ENCODE measurements at regions not wholly inside any gene's neighbourhood (a gene's known extent, or its start where the extent isn't known, plus 50 kb on each side); places are given as distances from the start of the nearest gene placed in this dataset.
"Not testable (repeated sequence)": the region's sequence is repeated elsewhere in the genome, so short reads cannot be mapped to it uniquely, and the experiment has no call there.

DNA sequence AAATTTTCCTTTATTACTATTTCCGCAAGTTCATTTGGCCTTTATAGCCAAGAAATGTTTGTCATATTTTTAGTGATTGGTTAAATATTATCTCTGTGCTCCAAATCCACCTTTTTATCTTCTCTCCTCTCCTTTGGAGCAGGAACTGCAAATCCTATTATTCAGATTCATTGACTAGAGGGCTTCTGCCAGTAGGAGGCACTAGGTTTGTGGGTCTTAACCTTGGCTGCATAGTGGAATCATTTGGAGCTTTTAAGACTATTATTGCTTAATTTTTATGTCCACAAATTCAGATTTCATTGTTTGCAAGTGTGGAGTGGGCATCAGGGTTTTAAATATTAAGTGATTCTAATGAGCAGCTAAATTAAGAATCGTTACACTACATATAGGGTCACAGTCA lies 75.3 kb upstream of the SYT10 start:
- no peaks in the 10 kb centered on the region for H3K36me3 ChIP-seq (ENCODE audit: insufficient read depth, low read depth, low read length)
- H3K9me3 ChIP-seq (ENCODE audit: insufficient read depth, low read depth, low read length), result no peaks in the 10 kb centered on the region
- H3K9ac ChIP-seq (ENCODE audit: low read depth, low read length), result no peak overlapping the region
- no peaks in the 10 kb centered on the region for H3K27me3 ChIP-seq (ENCODE audit: insufficient read depth, low read length)
- H3K4me1 ChIP-seq (ENCODE audit: insufficient read depth, low read length), result no peaks in the 10 kb centered on the region
- H3K4me3 ChIP-seq (ENCODE audit: low read length), result no peak overlapping the region
- H3K27ac ChIP-seq (ENCODE audit: low read length), result no peak overlapping the region

DNA sequence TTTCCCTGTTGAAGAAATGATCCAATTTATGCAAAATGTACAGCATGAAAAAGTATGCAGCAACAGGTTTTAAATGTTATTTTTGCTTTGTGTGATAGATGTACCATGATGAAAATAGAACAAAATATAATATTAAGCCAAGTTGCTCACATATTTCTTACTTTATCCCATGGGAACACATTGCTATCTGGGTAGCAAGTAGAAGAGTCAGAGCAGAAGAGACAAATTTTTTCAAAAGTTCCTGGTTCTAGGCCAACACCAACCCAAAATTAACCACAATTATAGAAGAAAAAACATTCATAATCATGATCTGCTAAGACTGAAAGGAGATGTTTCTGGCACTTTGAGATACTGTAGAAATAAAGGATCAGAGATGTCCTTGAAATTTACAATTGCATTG lies 79.9 kb upstream of the SYT10 start:
- no peaks in the 10 kb centered on the region for H3K9me3 ChIP-seq (ENCODE audit: insufficient read depth, low read depth, low read length)
- no peak overlapping the region for H3K9ac ChIP-seq (ENCODE audit: low read depth, low read length)
- H3K27me3 ChIP-seq (ENCODE audit: insufficient read depth, low read length), result no peaks in the 10 kb centered on the region
- H3K4me1 ChIP-seq (ENCODE audit: insufficient read depth, low read length), result no peaks in the 10 kb centered on the region
- no peak overlapping the region for H3K4me3 ChIP-seq (ENCODE audit: low read length)
- no peak overlapping the region for H3K27ac ChIP-seq (ENCODE audit: low read length)
- no peaks in the 10 kb centered on the region for H3K36me3 ChIP-seq (ENCODE audit: insufficient read depth, low read depth, low read length)

DNA sequence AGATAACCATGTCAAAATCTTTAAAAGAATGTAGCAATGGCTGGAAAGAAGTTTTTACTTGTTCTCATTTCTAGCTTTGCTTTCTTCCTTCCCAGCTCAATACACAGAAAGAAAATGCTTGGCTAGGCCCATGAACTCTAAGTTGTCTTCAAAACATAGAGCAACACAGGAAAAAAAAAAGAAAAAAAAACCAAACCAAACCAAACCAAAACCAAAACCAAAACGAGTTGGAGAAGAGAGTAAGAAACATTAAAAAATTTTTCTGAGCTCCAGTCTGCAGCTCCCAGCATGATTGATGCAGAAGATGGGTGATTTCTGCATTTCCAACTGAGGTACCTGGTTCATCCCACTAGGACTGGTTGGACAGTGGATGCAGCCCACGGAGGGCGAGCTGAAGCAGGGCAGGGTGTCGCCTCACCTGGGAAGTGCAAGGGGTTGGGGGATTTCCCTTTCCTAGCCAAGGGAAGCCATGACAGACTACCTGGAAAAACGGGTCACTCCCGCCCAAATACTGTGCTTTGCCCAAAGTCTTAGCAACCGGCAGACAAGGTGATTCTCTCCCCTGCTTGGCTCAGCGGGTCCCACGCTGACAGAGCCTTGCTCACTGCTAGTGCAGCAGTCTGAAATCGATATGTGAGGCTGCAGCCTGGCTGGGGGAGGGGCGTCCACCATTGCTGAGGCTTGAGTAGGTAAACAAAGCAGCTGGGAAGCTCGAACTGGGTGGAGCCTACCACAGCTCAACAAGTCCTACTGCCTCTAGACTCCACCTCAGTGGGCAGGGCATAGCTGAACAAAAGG lies 81.1 kb upstream of the SYT10 start:
- not testable (repeated sequence) for H3K4me3 ChIP-seq (ENCODE audit: low read length); H3K4me1 ChIP-seq (ENCODE audit: insufficient read depth, low read length); H3K36me3 ChIP-seq (ENCODE audit: insufficient read depth, low read depth, low read length); H3K27me3 ChIP-seq (ENCODE audit: insufficient read depth, low read length); H3K9me3 ChIP-seq (ENCODE audit: insufficient read depth, low read depth, low read length); H3K9ac ChIP-seq (ENCODE audit: low read depth, low read length); H3K27ac ChIP-seq (ENCODE audit: low read length)

DNA sequence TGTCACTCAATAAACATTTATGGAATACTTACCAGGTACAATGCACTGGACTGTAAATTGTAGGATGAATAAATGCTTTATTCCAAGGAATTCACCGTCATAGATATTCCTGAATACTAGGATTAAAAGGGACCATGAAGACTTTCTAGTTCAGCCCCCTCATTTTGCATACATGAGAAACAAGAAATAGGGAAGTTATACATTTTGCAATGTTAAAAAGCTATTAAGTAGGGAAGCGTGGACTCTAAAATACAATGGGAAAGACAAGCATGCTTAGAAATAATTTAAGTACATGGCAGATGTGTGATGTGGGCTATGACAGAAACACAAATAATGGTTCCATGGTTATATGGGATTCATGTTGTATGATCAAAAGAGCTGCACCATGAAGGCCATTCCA lies 89.4 kb upstream of the SYT10 start:
- Histone ChIP-seq H3K36me3 (ENCODE audit: insufficient read depth, low read depth, low read length) (no peaks in the 10 kb centered on the region), H3K9me3 (ENCODE audit: insufficient read depth, low read depth, low read length) (peaks cover 5% of the 10 kb centered on the region; the same call in 1 of the 2 replicates), H3K4me1 (ENCODE audit: insufficient read depth, low read length) (no peaks in the 10 kb centered on the region), H3K27me3 (ENCODE audit: insufficient read depth, low read length) (no peaks in the 10 kb centered on the region), H3K9ac (ENCODE audit: low read depth, low read length) (no peak overlapping the region), H3K27ac (ENCODE audit: low read length) (no peak overlapping the region), H3K4me3 (ENCODE audit: low read length) (no peak overlapping the region)

DNA sequence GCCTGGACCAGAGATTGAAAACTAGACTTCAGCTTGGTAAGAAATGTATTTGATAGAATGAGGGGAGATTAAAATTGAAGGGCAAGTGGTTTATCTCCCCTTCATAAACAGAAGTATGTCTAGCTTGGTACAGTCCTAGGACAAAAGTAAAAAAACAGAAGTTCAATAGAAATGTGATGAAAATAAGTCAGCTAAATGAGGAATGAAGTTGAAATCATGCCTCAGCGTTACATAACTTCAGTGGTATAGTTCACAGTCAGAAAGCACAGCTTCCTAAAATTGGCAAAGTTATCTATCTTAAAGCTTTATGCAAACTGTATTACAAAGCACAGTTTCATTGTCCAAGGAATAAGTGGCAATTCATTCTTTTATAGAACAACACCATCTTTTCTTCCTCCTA lies 90.2 kb upstream of the SYT10 start:
- no peak overlapping the region for H3K9ac ChIP-seq (ENCODE audit: low read depth, low read length)
- no peaks in the 10 kb centered on the region for H3K27me3 ChIP-seq (ENCODE audit: insufficient read depth, low read length)
- H3K36me3 ChIP-seq (ENCODE audit: insufficient read depth, low read depth, low read length), result no peaks in the 10 kb centered on the region

DNA sequence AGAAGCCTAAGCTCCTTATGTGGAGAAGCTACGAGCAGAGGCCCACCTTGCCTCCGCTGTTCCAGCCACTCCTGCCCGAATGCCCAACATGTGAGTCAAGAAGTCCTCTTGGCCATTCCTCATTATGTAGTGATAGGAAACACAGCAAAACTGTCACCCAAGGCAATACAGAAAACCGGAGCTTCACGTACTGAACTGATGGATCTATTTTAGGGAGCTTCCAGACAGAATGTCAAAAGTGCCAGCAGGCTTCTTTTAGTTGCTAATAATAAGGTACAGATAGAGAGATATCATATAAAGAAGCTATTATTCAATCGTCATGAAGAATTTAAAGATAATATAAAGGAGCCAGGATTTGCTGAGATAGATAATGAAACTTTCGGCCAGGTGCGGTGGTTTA lies 91.6 kb upstream of the SYT10 start:
- Histone ChIP-seq H3K4me3 (ENCODE audit: low read length) (no peak overlapping the region), H3K4me1 (ENCODE audit: insufficient read depth, low read length) (no peaks in the 10 kb centered on the region), H3K27me3 (ENCODE audit: insufficient read depth, low read length) (no peaks in the 10 kb centered on the region), H3K36me3 (ENCODE audit: insufficient read depth, low read depth, low read length) (no peaks in the 10 kb centered on the region), H3K27ac (ENCODE audit: low read length) (no peak overlapping the region), H3K9ac (ENCODE audit: low read depth, low read length) (no peak overlapping the region), H3K9me3 (ENCODE audit: insufficient read depth, low read depth, low read length) (no peaks in the 10 kb centered on the region)

More for the DNA sequence above, 90.2 kb upstream of the SYT10 start:
- Histone ChIP-seq H3K4me3 (ENCODE audit: low read length) (no peak overlapping the region), H3K27ac (ENCODE audit: low read length) (no peak overlapping the region), H3K9me3 (ENCODE audit: insufficient read depth, low read depth, low read length) (peaks cover 5% of the 10 kb centered on the region; the same call in 1 of the 2 replicates), H3K4me1 (ENCODE audit: insufficient read depth, low read length) (no peaks in the 10 kb centered on the region)

DNA sequence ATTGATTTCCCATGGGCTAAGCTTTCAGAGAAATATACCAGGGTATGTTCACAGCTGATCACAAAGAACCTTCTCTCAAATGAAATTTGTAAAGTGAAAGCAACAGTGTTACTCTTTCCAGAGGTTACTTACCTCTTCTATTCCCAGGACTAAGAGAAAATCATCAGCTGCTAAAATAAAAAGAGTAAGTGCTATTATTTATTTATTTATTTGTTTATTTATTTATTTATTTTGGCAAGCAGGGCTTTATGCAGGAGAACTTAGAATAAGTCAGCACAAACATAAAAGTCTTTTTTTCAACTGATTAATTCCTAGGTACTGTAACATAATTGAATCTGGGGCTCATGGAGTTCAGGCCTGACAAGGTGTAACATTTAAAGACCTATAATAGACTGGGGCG lies 93.9 kb upstream of the SYT10 start:
- Histone ChIP-seq H3K9me3 (ENCODE audit: insufficient read depth, low read depth, low read length) (no peaks in the 10 kb centered on the region), H3K27ac (ENCODE audit: low read length) (no peak overlapping the region), H3K9ac (ENCODE audit: low read depth, low read length) (no peak overlapping the region), H3K4me3 (ENCODE audit: low read length) (no peak overlapping the region), H3K27me3 (ENCODE audit: insufficient read depth, low read length) (no peaks in the 10 kb centered on the region), H3K36me3 (ENCODE audit: insufficient read depth, low read depth, low read length) (no peaks in the 10 kb centered on the region), H3K4me1 (ENCODE audit: insufficient read depth, low read length) (no peaks in the 10 kb centered on the region)

DNA sequence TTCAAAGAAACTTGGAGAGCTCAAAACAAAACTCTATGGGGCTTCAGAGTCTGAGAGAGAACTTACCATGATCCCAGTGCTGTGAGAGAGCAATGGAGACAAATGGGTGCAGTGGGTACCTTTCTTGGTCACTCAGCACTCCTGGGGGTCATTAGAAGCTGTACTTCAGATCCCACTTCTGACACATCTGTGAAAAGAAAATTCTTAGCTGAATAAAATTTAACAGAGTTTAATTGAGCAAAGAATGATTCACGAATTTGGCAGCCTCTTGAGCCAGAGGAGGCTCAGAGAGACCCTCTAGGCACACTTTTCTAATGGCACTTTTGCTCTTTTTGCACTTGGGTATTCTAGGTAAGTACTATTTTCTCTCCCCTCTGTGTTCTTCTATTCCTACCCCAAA lies 96.8 kb upstream of the SYT10 start:
- H3K4me3 ChIP-seq (ENCODE audit: low read length), result no peak overlapping the region
- no peak overlapping the region for H3K27ac ChIP-seq (ENCODE audit: low read length)
- no peaks in the 10 kb centered on the region for H3K27me3 ChIP-seq (ENCODE audit: insufficient read depth, low read length)
- H3K9me3 ChIP-seq (ENCODE audit: insufficient read depth, low read depth, low read length), result no peaks in the 10 kb centered on the region
- H3K36me3 ChIP-seq (ENCODE audit: insufficient read depth, low read depth, low read length), result no peaks in the 10 kb centered on the region
- no peak overlapping the region for H3K9ac ChIP-seq (ENCODE audit: low read depth, low read length)
- H3K4me1 ChIP-seq (ENCODE audit: insufficient read depth, low read length), result no peaks in the 10 kb centered on the region

DNA sequence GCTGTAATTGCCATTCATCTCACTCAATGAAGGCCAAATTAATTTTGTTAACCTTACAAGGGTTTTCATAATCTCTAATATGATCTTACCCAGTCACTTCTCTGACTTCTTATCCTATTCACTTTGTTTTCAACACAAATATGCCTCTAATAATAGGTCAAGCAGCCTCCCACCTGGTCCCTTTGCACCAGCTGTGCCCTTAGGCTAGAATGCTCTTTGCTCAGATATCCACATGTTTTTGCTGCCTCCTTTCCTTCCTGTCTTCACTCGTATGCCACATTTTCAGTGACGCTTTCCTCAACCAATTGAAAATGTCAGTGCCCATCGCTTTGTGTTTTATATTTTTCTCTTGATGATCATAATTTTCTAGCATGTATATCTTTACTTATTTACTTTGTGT lies 106.4 kb upstream of the SYT10 start:
- no peak overlapping the region for H3K9ac ChIP-seq (ENCODE audit: low read depth, low read length)
- no peaks in the 10 kb centered on the region for H3K27me3 ChIP-seq (ENCODE audit: insufficient read depth, low read length)

DNA sequence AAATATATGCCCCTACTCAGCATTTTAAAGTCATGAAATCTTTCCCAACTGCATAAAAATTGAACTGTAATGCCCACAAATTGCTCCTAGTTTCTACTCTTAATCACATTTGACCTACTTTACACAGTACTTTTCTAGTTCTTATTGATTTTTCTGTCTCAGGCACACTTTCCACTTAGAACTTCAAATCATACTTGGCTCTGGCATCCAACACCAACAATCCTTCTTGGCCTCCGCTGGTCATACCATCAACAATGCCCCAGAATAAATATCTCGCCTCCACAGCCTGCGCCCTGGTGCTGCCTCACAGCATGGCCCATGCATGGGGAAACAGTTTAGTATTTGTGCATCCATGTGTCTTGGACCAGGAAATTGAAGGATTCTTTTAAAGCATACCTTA lies 107.5 kb upstream of the SYT10 start:
- Histone ChIP-seq H3K9me3 (ENCODE audit: insufficient read depth, low read depth, low read length) (peaks cover 27% of the 10 kb centered on the region), H3K9ac (ENCODE audit: low read depth, low read length) (no peak overlapping the region), H3K27me3 (ENCODE audit: insufficient read depth, low read length) (no peaks in the 10 kb centered on the region), H3K4me3 (ENCODE audit: low read length) (no peak overlapping the region), H3K27ac (ENCODE audit: low read length) (no peak overlapping the region), H3K4me1 (ENCODE audit: insufficient read depth, low read length) (no peaks in the 10 kb centered on the region), H3K36me3 (ENCODE audit: insufficient read depth, low read depth, low read length) (no peaks in the 10 kb centered on the region)

More for the DNA sequence above, 106.4 kb upstream of the SYT10 start:
- H3K9me3 ChIP-seq (ENCODE audit: insufficient read depth, low read depth, low read length), result peaks cover 20% of the 10 kb centered on the region
- no peaks in the 10 kb centered on the region for H3K4me1 ChIP-seq (ENCODE audit: insufficient read depth, low read length)
- H3K36me3 ChIP-seq (ENCODE audit: insufficient read depth, low read depth, low read length), result no peaks in the 10 kb centered on the region
- H3K27ac ChIP-seq (ENCODE audit: low read length), result no peak overlapping the region
- no peak overlapping the region for H3K4me3 ChIP-seq (ENCODE audit: low read length)

DNA sequence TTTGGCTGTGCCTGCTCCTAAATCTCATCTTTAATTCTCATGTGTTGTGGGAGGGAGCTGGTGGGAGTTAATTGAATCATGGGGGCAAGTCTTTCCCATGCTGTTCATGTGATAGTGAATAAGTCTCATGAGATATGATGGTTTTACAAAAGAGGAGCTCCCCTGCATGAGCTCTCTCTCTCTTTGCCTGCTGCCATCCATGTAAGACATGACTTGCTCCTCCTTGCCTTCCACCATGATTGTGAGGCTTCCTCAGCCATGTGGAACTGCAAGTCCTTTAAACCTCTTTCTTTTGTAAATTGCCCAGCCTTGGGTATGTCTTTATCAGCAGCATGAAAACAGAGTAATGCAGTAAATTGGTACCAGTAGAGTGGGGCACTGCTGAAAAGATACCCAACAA lies 110.6 kb upstream of the SYT10 start:
- H3K9ac ChIP-seq (ENCODE audit: low read depth, low read length); H3K4me3 ChIP-seq (ENCODE audit: low read length); H3K36me3 ChIP-seq (ENCODE audit: insufficient read depth, low read depth, low read length); H3K27ac ChIP-seq (ENCODE audit: low read length); H3K27me3 ChIP-seq (ENCODE audit: insufficient read depth, low read length); H3K4me1 ChIP-seq (ENCODE audit: insufficient read depth, low read length): not testable (repeated sequence)
- peaks cover 29% of the 10 kb centered on the region for H3K9me3 ChIP-seq (ENCODE audit: insufficient read depth, low read depth, low read length)

DNA sequence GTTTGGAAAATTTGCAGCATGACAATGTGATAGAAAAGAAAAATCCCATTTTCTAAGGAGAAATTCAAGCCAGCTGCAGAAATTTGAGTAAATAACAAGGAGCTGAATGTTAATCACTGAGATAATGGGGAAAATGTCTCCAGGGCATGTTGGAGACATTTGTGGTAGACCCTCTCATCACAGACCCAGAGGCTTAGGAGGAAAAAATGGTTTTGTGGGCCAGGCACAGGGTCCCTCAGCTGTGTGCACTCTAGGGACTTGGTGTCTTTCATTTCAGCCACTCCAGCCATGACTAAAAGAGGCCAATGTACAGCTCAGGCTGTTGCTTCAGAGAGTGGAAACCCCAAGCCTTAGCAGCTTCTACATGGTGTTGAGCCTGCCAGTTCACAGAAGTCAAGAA lies 111.4 kb upstream of the SYT10 start:
- Histone ChIP-seq H3K36me3 (ENCODE audit: insufficient read depth, low read depth, low read length) (no peaks in the 10 kb centered on the region), H3K9me3 (ENCODE audit: insufficient read depth, low read depth, low read length) (peaks cover 29% of the 10 kb centered on the region), H3K4me3 (ENCODE audit: low read length) (no peak overlapping the region), H3K4me1 (ENCODE audit: insufficient read depth, low read length) (no peaks in the 10 kb centered on the region), H3K27ac (ENCODE audit: low read length) (no peak overlapping the region), H3K9ac (ENCODE audit: low read depth, low read length) (no peak overlapping the region), H3K27me3 (ENCODE audit: insufficient read depth, low read length) (no peaks in the 10 kb centered on the region)
